Gastroesophageal sphincter (tissue), 4 donors: ENCODE measurements at regions not wholly inside any gene's neighbourhood (a gene's known extent, or its start where the extent isn't known, plus 50 kb on each side); places are given as distances from the start of the nearest gene placed in this dataset.

ENCODE experiments used
- ATAC-seq: fragments of 150-250 bp; one replicate; pipeline ENCODE4 v1.9.1; 2016; ENCODE audit warnings: mild to moderate bottlenecking, moderate library complexity
- H3K27ac ChIP-seq, 4 donors: fragments of 200-600 bp; sonication (generic) in 3 of 4; 1 replicate in 3 of 4; 2 replicates in 1 of 4; pipeline ENCODE4 v1.5.1; 2016 to 2019
- H3K27me3 ChIP-seq: fragments of 200-600 bp; sonication (generic); one replicate; pipeline ENCODE4 v1.5.1; 2019
- H3K36me3 ChIP-seq, 2 donors: fragments of 200-600 bp; sonication (generic); one replicate each; pipeline ENCODE4 v1.5.1; 2019; ENCODE audit warnings: control low read depth in 1 of 2
- H3K4me1 ChIP-seq, 3 donors: fragments of 200-600 bp; sonication (generic); 1 replicate in 2 of 3; 2 replicates in 1 of 3; pipeline ENCODE4 v1.5.1; 2016 to 2019; ENCODE audit warnings: control low read depth in 2 of 3
- H3K4me3 ChIP-seq, 2 donors: fragments of 200-600 bp; sonication (generic); one replicate each; pipeline ENCODE4 v1.5.1; 2019; ENCODE audit warnings: mild to moderate bottlenecking in 1 of 2, moderate library complexity in 1 of 2
- H3K9me3 ChIP-seq, 3 donors: fragments of 200-600 bp; sonication (generic); one replicate each; pipeline ENCODE4 v1.5.1; 2017 to 2019; ENCODE audit warnings: control low read depth in 2 of 3
- CTCF ChIP-seq, 4 experiments: fragments of 200-600 bp in 2 of 4; fragments of 450-650 bp in 2 of 4; sonication (generic) in 1 of 4; IDR thresholded peaks; one replicate each; pipeline ENCODE4 v1.5.1; 2017 to 2019; ENCODE audit warnings: antibody characterized with exemption in 4 of 4, mild to moderate bottlenecking in 2 of 4, moderate library complexity in 2 of 4
- EP300 ChIP-seq: sonication (generic); formaldehyde crosslinking; IDR thresholded peaks from one replicate; pipeline ENCODE4 v1.6.1; 2017; ENCODE audit warnings: antibody characterized with exemption, mild to moderate bottlenecking
- POLR2A ChIP-seq, 2 donors: fragments of 450-650 bp; IDR thresholded peaks; one replicate each; pipeline ENCODE4 v1.6.1; 2017; ENCODE audit warnings: antibody characterized with exemption in 2 of 2, mild to moderate bottlenecking in 2 of 2, moderate library complexity in 1 of 2
- POLR2AphosphoS5 ChIP-seq: sonication (generic); formaldehyde crosslinking; IDR thresholded peaks from one replicate; pipeline ENCODE4 v1.6.1; 2017; ENCODE audit warnings: antibody characterized with exemption
- WGBS, 2 donors: methylation state at CpG; one replicate each; pipeline ENCODE4 v1.1.5; 2018; ENCODE audit warnings: low coverage in 1 of 2; 5-methylcytosine and 5-hydroxymethylcytosine counted together

- TF ChIP-seq POLR2AphosphoS5 = no peak
- no peak for TF ChIP-seq POLR2A (IDR thresholded peaks at IDR 0.05)
- no peak for TF ChIP-seq CTCF (IDR thresholded peaks at IDR 0.05)
- no peak for TF ChIP-seq EP300
- H3K36me3 ChIP-seq = no peaks in the 10 kb centered on the region
- peaks cover 36% of the 10 kb centered on the region for H3K27me3 ChIP-seq
- 73 to 95% methylated on average over 2 of the region's 2 CpGs for WGBS, 2 donors
- no peaks in the 10 kb centered on the region for H3K4me1 ChIP-seq
- no peak for ATAC-seq
- no peak overlapping the region for H3K4me3 ChIP-seq
- no peak overlapping the region for H3K27ac ChIP-seq
- H3K9me3 ChIP-seq = no peaks in the 10 kb centered on the region
Measured at GRCh38 chr21:35646606-35647005, 413.7 kb downstream of the SETD4 start.

- ATAC-seq = no peak
- 85 to 95% methylated on average over 2 of the region's 2 CpGs for WGBS, 2 donors
- Histone ChIP-seq H3K9me3 (no peaks in the 10 kb centered on the region), H3K27me3 (peaks cover 31% of the 10 kb centered on the region), H3K36me3 (no peaks in the 10 kb centered on the region), H3K4me1 (no peaks in the 10 kb centered on the region), H3K27ac (no peak overlapping the region), H3K4me3 (no peak overlapping the region)
- TF ChIP-seq POLR2A (IDR thresholded peaks at IDR 0.05) (no peak), CTCF (IDR thresholded peaks at IDR 0.05) (no peak), POLR2AphosphoS5 (no peak), EP300 (no peak)
Measured at GRCh38 chr21:35645991-35646390, 414.3 kb downstream of the SETD4 start.

GRCh38 chr21:35644523-35644922, 415.8 kb downstream of the SETD4 start:
- no peaks in the 10 kb centered on the region for H3K36me3 ChIP-seq
- no peak overlapping the region for H3K4me3 ChIP-seq
- H3K27ac ChIP-seq = no peak overlapping the region
- H3K4me1 ChIP-seq = no peaks in the 10 kb centered on the region
- peaks cover 25% of the 10 kb centered on the region for H3K27me3 ChIP-seq
- ATAC-seq = no peak
- TF ChIP-seq POLR2A (IDR thresholded peaks at IDR 0.05) = no peak
- WGBS, 2 donors = 88 to 94% methylated on average over 2 of the region's 2 CpGs
- H3K9me3 ChIP-seq = no peaks in the 10 kb centered on the region

GRCh38 chr21:35643176-35643575, 417.1 kb downstream of the SETD4 start:
- TF ChIP-seq EP300 (no peak), CTCF (IDR thresholded peaks at IDR 0.05) (no peak), POLR2AphosphoS5 (no peak), POLR2A (IDR thresholded peaks at IDR 0.05) (no peak)
- H3K27me3 ChIP-seq = peaks cover 17% of the 10 kb centered on the region
- no peaks in the 10 kb centered on the region for H3K9me3 ChIP-seq
- H3K4me3 ChIP-seq = no peak overlapping the region
- 62 to 63% methylated on average over 1 to 2 of the region's 4 CpGs for WGBS, 2 donors
- H3K27ac ChIP-seq = no peak overlapping the region
- no peaks in the 10 kb centered on the region for H3K36me3 ChIP-seq
- ATAC-seq = no peak
- H3K4me1 ChIP-seq = no peaks in the 10 kb centered on the region

- H3K27ac ChIP-seq = no peak overlapping the region
- no peaks in the 10 kb centered on the region for H3K4me1 ChIP-seq
- H3K36me3 ChIP-seq = no peaks in the 10 kb centered on the region
- WGBS, 2 donors = 82 to 87% methylated on average over 2 to 3 of the region's 4 CpGs
- peaks cover 14% of the 10 kb centered on the region for H3K27me3 ChIP-seq
- TF ChIP-seq POLR2A (IDR thresholded peaks at IDR 0.05) (no peak), CTCF (IDR thresholded peaks at IDR 0.05) (no peak), EP300 (no peak), POLR2AphosphoS5 (no peak)
- no peaks in the 10 kb centered on the region for H3K9me3 ChIP-seq
- ATAC-seq = no peak
- no peak overlapping the region for H3K4me3 ChIP-seq
Measured at GRCh38 chr21:35641271-35642016, 418.9 kb downstream of the SETD4 start.
